GM21619 (cell line): ENCODE measurements at regions not wholly inside any gene's neighbourhood (a gene's known extent, or its start where the extent isn't known, plus 50 kb on each side); places are given as distances from the start of the nearest gene placed in this dataset.

Source experiments
- ATAC-seq: cut with Tn5 transposase; IDR thresholded peaks from one replicate; pipeline ENCODE4 v1.9.1; 2021; ENCODE audit not compliant: unreplicated experiment

DNA sequence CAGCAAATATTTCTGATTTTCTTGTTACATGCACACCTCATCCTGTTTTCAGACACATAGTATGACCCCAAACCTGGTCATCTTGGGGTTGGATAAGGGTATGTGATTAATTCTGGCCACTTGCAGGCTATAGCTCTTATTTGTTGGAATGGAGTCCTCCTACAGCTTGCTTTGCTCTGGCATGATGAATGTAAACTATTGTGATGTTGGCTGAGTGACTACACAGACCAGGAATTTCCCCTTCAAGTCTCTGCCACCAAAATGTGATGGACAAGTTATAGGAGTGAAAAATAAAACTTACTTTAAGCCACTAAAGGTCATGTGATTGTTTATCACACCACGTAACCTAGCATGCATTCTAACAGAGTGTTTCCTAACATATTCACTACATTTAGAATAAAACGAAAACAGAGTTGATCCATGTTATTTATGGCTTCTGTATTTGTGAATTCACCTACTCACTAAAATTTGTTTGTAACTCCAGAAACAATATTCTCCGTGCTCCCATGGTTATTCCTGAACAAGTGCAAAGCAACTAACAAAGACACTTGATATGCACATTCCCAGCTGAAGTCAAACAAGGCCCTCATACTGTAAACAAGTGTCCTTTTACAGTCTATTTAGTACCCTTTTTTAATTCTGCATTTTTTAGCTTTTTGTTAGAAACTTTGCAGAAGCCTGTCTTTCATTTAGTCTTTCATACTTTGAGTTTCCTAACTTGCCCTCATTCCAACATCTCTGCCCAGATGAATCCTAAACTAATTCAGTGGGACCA, 599.2 kb upstream of the PCDH15 start:
- ATAC-seq = no peak

DNA sequence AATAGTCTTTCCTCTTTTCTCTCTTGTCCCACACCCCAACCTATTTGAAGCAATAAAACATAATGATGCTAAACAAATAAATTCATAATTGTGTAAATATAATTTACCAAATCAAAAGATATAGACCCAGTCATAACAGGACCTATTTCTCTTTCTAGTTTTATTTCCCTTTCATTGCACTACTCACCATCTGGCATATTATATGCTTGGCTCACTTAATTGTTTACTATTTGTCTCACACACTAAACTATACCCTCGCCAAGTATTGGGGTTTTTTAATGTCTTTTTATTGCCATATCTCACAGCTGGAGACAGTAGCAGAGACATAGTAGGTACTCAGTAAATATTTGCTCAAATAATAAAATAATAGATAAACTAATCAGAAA, 597.5 kb upstream of the PCDH15 start:
- no peak for ATAC-seq

DNA sequence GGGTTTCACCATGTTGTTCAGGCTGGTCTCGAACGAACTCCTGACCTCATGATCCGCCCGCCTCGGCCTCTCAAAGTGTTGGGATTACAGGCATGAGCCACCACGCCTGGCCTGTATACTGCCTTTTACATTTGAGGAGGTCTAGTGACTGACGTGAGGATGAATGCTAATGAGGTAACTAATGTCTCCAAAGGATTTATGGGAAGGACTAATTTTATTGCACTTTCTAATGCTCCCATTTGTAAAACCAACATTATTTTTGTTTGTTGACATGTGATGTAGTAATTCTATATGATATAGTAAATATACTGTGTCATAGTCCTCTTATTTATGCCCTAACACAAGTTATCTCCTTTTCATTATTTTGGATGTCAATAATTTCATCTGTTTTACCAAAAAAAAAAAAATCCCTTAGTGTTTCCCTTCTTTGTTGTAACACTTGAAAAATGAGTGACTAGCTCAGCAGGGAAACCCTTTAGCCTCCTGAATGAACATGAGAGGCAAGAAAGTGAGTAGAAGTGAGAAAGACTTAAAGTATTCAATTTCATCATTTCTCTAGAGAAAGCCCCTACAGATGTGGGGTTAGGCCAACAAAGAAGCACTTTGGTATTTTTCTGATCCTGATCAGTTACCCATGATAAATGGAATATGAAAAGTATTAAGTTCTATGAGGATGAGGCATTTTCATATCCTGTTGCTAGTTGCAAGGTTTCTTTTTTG, 596.9 kb upstream of the PCDH15 start:
- ATAC-seq = no peak

DNA sequence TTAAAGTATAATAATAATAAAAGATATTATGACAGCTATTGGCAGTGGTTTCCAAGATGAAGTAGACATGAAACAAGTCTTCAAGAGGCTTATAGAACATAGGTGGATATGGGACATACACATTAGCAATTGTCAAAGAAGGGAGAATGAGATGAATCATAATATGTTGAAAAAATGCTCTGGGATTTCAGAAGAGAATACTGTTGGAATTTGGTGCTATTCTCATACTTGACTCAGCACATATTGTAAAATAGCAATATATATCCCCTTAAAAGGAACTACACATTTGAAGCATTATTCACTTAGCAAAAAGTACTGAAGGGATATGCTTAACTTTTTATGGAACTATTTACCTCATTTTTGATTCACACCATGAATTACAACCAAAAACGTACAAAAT, 577.2 kb upstream of the PCDH15 start:
- ATAC-seq = no peak

DNA sequence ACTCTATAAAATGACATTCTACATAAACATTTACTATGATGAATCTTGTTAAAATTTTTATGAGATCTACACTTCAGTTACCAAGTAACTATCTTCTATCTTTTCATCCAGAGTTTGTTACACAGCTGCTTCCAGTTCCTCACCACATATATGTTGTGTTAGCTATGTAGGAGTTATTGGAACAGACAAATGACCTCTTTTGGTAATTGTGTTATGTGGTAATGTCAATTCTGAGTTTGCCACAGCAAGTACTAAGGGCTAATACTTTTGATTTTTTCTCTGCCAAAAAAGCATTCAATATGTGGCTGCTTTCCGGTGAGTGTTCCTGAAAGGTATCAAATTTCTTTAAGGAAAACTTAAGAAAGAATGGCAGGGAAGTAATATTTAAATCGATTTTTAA, 573.9 kb upstream of the PCDH15 start:
- no peak for ATAC-seq

DNA sequence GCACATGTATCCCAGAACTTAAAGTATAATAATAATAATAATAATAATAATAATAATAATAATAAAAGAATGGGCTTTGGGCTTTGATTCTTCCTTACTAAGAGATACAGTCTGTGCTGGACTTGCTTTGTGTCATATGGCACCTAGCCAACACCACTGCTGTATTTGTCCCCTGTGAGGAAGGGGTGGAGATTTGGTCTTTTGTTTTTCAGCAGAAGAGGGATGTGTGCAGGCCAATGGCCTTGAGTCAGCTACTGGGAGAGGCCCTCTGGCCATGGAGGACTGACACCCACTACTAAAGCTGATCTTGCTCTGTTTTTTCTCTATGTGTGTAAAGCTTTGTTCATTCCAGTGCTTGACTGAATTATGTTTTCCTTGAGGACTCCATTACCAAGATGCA, 573.0 kb upstream of the PCDH15 start:
- no peak for ATAC-seq

DNA sequence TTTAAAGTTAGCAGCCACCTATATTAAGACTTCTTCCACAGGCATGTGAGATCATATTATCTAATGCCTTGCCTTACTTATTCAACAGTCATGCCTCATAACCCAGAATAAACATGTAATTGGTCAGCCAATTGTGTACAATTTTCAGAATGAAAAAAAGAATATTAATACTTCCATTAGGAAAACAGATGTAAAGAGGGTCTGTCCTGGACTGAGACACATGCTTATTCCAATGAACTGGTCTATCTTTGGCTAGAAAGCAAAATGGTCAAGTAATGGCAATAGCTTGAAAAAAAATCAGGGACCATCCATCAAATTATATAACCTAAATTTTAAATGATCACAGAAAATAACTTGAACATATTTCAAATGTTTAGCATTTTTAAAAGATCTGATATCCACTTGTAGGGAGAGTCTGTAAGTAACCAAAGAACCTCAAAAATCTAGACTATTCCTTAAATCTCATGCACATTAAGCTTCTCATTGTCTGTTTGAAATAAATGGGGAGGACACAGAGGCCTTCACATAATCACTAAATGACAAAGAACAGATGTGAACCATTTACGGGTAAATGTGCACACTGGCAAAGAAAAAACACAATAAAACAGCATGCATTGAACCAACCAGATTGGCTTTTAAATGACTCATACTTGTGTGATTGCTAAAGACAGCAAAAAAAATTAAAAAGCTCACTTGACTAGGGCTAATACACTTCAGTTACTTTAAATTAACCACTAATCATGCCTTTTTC, 568.8 kb upstream of the PCDH15 start:
- ATAC-seq = no peak

DNA sequence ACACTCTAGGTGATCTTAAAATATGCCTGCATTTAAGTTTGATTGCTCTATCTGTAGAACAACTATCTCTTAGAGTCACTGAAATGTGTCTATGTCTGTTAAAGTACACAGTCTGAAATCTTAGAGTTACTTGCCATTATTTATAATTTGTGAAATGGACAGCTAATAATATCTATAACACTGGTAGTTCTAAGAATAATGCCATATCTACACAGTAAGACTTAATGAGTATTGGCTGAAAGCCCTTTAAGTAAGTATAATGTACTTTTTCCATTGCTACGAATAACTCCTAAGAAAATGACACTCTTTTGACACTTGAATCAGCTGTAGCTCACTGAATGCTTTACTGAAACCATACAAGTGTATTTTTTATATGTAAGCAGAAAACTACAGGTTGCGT, 567.4 kb upstream of the PCDH15 start:
- no peak for ATAC-seq

DNA sequence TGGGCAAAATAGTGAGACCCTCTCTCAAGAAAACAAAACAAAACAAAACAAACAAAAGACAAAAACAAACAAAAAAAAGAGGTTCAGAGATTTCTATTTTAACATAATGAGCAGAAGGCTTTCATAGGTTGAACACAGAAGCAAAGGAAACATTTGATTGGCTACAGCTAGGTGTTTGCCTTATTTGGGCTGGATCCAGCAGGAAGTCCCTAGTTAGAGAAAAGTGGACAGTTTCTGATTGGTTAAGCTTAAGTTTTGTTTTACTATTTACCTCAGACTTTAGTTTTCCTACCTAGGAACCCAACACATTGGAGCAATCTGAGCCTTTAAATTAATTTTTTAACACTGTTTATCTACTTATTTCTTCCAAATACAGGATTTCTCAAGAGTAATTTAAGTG, 566.5 kb upstream of the PCDH15 start:
- ATAC-seq = no peak

DNA sequence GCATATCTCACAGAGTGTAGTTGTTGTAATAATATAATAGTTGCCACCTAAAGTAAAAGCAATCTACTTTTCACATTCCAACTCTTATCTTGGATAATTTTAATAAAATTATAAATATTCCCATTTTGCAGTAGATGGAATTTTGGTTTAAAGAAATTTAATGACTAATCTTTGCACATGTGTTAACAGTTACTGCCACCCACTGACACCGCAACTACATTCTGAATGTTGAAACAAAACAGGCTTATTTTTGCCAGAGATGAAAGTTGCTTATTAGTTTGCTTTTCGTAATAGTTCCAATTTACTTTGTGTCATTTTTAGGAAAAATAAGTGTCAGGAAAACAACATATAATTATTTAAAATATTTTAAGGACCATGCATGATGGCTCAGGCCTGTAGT, 557.5 kb upstream of the PCDH15 start:
- no peak for ATAC-seq

DNA sequence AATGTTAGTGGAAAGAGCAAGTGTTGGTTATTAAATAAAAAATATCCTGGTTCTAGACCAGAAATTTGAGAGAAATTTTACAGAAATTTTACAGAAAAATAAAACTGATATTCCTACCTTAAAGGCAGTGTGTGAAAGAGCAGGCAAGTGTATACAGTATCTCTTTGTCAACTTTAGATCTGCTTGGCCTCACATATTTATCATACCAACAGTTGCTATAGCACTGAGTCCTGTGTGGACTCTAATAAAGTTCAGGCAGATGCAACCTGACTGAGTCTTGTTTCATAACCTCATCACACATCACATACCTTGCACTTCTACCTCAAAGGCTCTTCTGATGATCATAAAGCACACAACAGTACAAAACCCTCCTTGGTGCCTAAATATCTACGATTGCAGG, 552.4 kb upstream of the PCDH15 start:
- ATAC-seq = no peak

DNA sequence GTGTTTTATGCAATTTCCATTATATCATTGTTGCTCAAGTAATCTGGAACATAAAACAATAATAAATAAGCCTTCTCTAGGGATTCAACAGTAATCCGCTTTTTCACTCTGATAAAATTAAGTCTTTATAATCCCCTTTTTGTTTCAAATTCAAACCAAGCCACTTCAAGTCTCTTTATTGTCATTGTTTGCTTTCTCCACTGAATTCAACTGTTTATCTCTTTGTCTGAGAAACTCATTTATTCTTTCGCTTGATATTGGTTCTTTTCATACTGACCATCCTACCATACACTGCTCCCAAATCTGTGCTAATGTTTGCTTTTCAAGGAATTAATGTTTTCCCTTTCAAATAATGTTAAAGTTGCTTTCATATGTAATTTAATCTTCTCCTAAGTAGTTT, 550.4 kb upstream of the PCDH15 start:
- no peak for ATAC-seq

DNA sequence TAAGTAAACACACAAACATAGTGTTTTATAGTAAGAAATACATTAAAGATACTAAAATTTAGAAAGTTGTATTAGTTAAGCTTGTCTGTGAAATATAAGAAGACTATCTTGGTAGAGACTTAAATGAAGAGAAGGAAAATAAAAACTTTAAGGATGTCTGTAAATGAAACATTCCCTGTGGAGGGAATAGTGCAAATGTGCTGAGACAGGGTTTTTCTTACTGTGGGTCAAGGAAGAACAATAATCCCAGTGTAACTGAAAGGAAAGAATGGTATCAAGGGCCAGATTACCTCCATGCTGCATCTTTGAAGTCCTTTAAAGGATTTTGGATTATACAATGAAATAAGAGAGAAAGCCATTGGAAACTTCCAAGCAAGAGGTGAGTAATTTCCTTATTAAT, 547.5 kb upstream of the PCDH15 start:
- no peak for ATAC-seq

DNA sequence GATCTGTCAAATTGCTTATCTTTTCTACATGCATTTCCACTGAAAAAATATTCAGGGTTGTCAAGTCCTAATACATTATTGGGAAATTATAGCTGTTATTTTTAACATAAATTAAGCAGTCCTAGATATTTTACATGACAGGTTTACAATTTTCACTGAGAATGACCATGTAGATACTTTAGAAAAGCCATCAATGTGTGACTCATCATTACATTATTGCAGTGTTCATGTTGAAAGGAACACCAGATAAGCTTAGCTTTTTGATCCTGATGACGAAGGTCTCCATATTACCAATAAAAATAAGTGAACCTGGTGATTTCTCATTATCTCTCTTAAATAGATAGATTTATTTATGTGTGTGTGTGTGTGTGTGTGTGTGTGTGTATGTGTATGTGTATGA, 529.5 kb upstream of the PCDH15 start:
- no peak for ATAC-seq

DNA sequence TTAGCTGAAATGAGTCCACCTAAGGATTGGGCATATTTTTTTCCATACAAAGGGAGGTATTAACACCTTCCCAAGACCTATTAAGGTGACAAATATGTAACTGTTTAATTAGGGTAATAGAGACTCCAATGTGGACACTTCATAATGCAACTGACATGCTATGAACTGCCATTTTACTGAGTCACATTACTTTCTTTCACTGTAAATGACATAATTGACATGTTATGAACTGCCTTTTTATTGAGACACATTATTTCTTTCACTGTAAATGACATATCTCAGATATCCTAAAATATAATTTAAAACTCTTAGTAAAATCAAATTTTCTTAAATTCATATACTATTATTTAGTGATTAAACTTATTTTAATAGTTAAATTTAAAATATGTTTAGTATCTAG, 528.8 kb upstream of the PCDH15 start:
- ATAC-seq = no peak

DNA sequence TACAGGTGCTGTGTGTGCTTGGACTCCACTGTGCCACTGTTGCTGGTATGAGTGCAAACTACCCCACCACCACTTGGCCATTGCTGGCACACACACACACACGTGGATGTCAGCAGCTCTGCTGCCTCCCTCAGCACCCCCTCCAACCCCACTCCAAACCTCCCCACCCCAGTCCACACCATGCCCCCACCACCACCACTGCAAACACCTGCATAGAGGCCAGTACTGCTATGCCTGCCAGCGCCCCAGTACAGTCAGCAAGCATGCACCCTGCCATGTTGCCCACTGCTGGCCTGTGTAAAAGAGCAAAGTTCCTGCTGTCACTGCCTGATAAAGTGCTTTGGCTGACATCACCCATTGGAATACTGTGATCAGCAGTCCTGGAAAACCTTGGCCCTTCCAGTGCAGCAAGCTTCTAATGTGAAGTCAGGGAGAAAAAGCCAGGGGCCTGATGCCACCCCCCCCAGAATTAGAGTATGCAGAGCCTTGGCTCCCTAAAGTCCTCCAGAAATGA, 519.2 kb upstream of the PCDH15 start:
- no peak for ATAC-seq

DNA sequence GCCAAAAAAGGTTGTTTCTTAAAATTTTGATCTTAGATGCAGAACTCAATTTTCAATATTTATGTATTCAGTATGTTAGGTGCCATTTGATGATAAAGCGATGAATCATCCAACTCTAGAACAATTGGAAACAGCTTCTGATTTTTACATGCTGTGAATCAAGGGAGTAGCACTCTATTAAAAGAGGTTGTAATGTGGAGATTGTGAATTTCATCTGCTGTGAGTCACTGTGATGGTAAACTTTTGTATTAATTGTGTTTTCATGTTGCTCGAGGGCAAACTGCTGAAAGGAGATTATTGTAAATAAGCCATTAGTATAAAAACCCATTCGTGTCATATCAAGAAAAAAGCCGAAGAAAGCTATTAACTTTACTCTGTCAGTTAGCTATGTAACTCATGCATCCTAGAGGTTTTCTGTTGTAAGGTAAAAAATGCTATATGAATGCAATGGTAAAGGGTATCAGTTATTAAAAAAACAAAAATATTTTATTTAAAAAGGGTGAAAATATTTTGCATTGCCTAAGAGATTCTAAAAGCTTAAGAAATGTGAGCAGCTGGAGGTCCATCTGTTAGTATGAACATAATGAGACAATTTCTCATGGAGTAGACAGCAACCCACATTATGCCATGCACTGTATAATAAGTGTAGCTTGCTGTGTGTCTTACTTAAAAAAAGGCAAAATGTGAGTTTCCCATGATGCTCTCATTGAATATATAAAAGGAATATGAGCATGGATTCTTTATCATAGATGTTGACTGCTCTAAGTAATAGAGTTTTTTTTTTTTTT, 511.0 kb upstream of the PCDH15 start:
- ATAC-seq = no peak

DNA sequence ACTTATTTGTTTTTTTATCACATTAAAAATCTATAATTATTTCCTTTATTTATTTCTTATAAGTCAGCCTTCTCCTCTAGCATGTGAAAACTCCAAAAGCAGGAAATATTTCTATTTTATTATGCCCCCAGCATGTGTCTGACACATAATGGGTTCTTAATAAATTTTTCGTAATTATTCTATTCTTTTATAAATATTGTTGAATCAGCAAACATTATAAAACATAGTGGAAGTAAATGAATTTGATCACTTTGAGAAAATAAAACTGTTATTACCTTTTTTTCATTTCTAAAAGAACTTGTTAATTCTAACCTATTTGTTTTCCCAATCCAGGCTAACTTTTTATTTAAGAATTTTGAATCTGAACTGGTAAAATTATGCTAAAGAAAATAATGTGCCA, 509.1 kb upstream of the PCDH15 start:
- ATAC-seq = no peak

DNA sequence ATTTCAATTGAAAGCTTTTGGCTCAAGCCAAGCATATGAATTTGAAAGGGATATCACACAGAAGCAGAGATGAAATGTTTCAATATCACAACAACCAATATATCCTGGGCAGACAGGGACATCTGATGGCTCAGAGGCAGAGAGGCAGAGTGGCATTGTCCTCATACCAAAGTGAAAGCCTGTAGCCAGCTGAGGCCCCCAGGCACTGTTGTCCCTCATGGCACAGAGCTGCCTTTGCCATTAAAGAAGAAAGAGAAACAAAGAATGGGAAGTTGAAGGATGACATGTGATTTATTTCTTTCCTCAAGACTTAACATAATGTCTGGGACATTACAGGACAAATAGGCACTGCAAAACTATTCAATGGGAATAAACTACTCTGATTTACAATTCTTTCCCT, 504.3 kb upstream of the PCDH15 start:
- no peak for ATAC-seq

DNA sequence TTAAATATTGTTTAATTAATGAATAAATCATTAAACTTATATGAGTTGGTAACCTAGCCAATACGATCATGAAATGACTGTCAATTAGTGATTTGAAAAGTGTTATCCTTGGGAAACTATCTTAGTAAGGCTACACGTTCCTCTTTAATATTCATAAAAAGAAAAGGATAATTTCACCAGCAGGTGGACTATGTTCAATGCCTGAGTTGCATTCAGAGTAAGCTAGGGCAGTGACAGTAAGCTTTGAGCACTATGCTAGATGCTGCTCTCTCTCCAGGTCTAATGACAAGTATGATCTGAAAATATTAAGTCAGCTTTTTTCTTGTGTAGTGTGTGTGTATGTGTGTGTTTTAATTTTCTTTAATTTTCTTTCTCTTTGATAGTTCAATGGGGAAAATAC, 486.3 kb upstream of the PCDH15 start:
- ATAC-seq = no peak

DNA sequence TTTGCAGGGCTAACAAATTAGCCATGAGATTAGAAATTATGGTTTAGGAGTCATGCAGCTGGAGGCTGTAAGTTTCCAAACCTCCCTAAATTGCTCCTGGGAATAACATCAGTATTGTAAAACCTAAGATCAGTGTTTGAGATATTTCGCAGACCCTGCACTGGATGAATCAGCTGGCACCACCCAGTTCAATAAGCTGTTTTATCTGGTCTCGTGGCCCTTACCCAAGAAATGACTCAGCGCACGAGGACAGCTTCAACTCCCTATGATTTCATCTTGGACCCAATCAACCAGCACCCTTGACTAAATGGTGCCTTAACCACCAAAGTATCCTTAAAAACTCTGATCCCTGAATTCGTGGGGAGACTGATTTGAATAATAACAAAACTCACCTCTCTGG, 482.0 kb upstream of the PCDH15 start:
- no peak for ATAC-seq
